GM23338 (cell line): ENCODE measurements at regions not wholly inside any gene's neighbourhood (a gene's known extent, or its start where the extent isn't known, plus 50 kb on each side); places are given as distances from the start of the nearest gene placed in this dataset.

Source experiments
- ATAC-seq: fragments of 200-7000 bp; cut with Tn5 transposase; 3 replicates; pipeline ENCODE4 v1.9.1; 2020
- DNase-seq: peaks from one replicate; pipeline ENCODE4 v3.0.0-alpha.2; 2015; ENCODE audit warnings: low spot score
- H2AFZ ChIP-seq: fragments of 200-600 bp; sonication (generic); 2 replicates; pipeline ENCODE4 v1.8.0; 2016; ENCODE audit warnings: antibody characterized with exemption, mild to moderate bottlenecking, moderate library complexity
- H3F3A ChIP-seq: fragments of 200-600 bp; sonication (generic); replicated peaks from 2 replicates; pipeline ENCODE4 v1.8.0; 2017; ENCODE audit warnings: antibody characterized with exemption, mixed run types, low read depth
- H3K27ac ChIP-seq: fragments of 200-600 bp; sonication (generic); 2 replicates; pipeline ENCODE4 v1.6.1; 2016; ENCODE audit warnings: low read depth
- H3K27me3 ChIP-seq: fragments of 200-600 bp; sonication (generic); 2 replicates; pipeline ENCODE4 v1.8.0; 2016; ENCODE audit warnings: mild to moderate bottlenecking, mixed run types, moderate library complexity; ENCODE audit not compliant: insufficient read depth
- H3K36me3 ChIP-seq: fragments of 200-600 bp; sonication (generic); 2 replicates; pipeline ENCODE4 v1.8.0; 2016; ENCODE audit warnings: mild to moderate bottlenecking; ENCODE audit not compliant: insufficient read depth
- H3K4me1 ChIP-seq: fragments of 200-600 bp; sonication (generic); 2 replicates; pipeline ENCODE4 v1.8.0; 2016; ENCODE audit warnings: mild to moderate bottlenecking, moderate library complexity; ENCODE audit not compliant: insufficient read depth
- H3K4me2 ChIP-seq: fragments of 200-600 bp; sonication (generic); 2 replicates; pipeline ENCODE4 v1.7.1; 2017; ENCODE audit warnings: mixed run types
- H3K4me3 ChIP-seq: fragments of 200-600 bp; sonication (generic); 2 replicates; pipeline ENCODE4 v1.6.1; 2016; ENCODE audit warnings: mixed run types
- H3K79me2 ChIP-seq: fragments of 200-600 bp; sonication (generic); replicated peaks from 2 replicates; pipeline ENCODE4 v1.8.0; 2017; ENCODE audit warnings: mild to moderate bottlenecking; ENCODE audit not compliant: insufficient read depth
- H3K9me2 ChIP-seq: fragments of 200-600 bp; sonication (generic); 2 replicates; pipeline ENCODE4 v1.8.0; 2017; ENCODE audit not compliant: insufficient read depth
- H4K20me1 ChIP-seq: fragments of 200-600 bp; sonication (generic); replicated peaks from 2 replicates; pipeline ENCODE4 v1.8.0; 2017; ENCODE audit warnings: mild to moderate bottlenecking; ENCODE audit not compliant: insufficient read depth
- H3K27ac Mint-ChIP-seq: 2 replicates; pipeline ENCODE4 v1.8.0; 2020; ENCODE audit warnings: inconsistent platforms, mild to moderate bottlenecking, moderate library complexity, mixed read lengths
- H3K27me3 Mint-ChIP-seq: 3 replicates; pipeline ENCODE4 v1.8.0; 2022; ENCODE audit warnings: low read depth, mild to moderate bottlenecking, moderate library complexity, mixed read lengths, inconsistent platforms; ENCODE audit not compliant: insufficient read depth, poor library complexity
- H3K36me3 Mint-ChIP-seq: 3 replicates; pipeline ENCODE4 v1.8.0; 2021; ENCODE audit warnings: low read depth, mild to moderate bottlenecking, inconsistent platforms, moderate library complexity, mixed read lengths
- H3K4me1 Mint-ChIP-seq: 3 replicates; pipeline ENCODE4 v1.8.0; 2020; ENCODE audit warnings: mild to moderate bottlenecking, inconsistent platforms, mixed read lengths
- H3K4me3 Mint-ChIP-seq: 3 replicates; pipeline ENCODE4 v1.8.0; 2021; ENCODE audit warnings: moderate library complexity, mild to moderate bottlenecking, inconsistent platforms, mixed read lengths
- H3K9me3 Mint-ChIP-seq: 3 replicates; pipeline ENCODE4 v1.8.0; 2020; ENCODE audit warnings: moderate library complexity, mild to moderate bottlenecking, inconsistent platforms, mixed read lengths
- CREB1 ChIP-seq: fragments of 250-450 bp; sonication (Bioruptor Pico); IDR thresholded peaks from 2 replicates; pipeline ENCODE4 v1.5.0; 2020; ENCODE audit warnings: low read depth, mild to moderate bottlenecking, moderate library complexity
- EZH2 ChIP-seq: fragments of 200-600 bp; sonication (generic); IDR thresholded peaks from one replicate; pipeline ENCODE4 v1.8.0; 2017; ENCODE audit warnings: antibody characterized with exemption, mild to moderate bottlenecking, low read depth; ENCODE audit not compliant: unreplicated experiment
- EZH2phosphoT487 ChIP-seq: fragments of 200-600 bp; sonication (generic); IDR thresholded peaks from one replicate; pipeline ENCODE4 v1.8.1; 2018; ENCODE audit warnings: antibody characterized with exemption; ENCODE audit not compliant: unreplicated experiment
- JUNB ChIP-seq: IDR thresholded peaks from one replicate; pipeline ENCODE4 v1.6.1; 2016; ENCODE audit warnings: antibody characterized with exemption; ENCODE audit not compliant: unreplicated experiment
- NANOG ChIP-seq: IDR thresholded peaks from 2 replicates; pipeline ENCODE4 v1.6.1; 2016; ENCODE audit warnings: antibody characterized with exemption, borderline replicate concordance
- POLR2AphosphoS5 ChIP-seq: IDR thresholded peaks from 2 replicates; pipeline ENCODE4 v1.6.1; 2016; ENCODE audit warnings: antibody characterized with exemption, low read depth
- STAT1 ChIP-seq: IDR thresholded peaks from one replicate; pipeline ENCODE4 v1.6.1; 2016; ENCODE audit warnings: antibody characterized with exemption; ENCODE audit not compliant: unreplicated experiment
- ZNF114 ChIP-seq: fragments of 250-450 bp; sonication (Bioruptor Pico); IDR thresholded peaks from 2 replicates; pipeline ENCODE4 v1.5.0; 2020; ENCODE audit warnings: mild to moderate bottlenecking, moderate library complexity
- ZNF331 ChIP-seq: fragments of 250-450 bp; sonication (Bioruptor Pico); IDR thresholded peaks from 2 replicates; pipeline ENCODE4 v1.5.0; 2020; ENCODE audit warnings: low read depth, mild to moderate bottlenecking, moderate library complexity
- TF ChIP-seq, protein P1 (sequence below): IDR thresholded peaks from 2 replicates; pipeline ENCODE4 v1.6.1; 2016; ENCODE audit warnings: antibody characterized with exemption
- TF ChIP-seq, protein P2 (sequence below), 2 experiments: fragments of 200-600 bp in 1 of 2; sonication (generic) in 1 of 2; conservative IDR thresholded peaks; 2 replicates each; pipeline versions ENCODE4 v1.5.1 to v1.6.1; 2016 to 2017; ENCODE audit warnings: antibody characterized with exemption in 2 of 2, low read depth in 2 of 2, mild to moderate bottlenecking in 2 of 2, moderate library complexity in 1 of 2
- TF ChIP-seq, protein P3 (sequence below): fragments of 250-450 bp; sonication (Bioruptor Pico); IDR thresholded peaks from 2 replicates; pipeline ENCODE4 v1.5.0; 2020; ENCODE audit warnings: mild to moderate bottlenecking, moderate library complexity
- TF ChIP-seq, protein P4 (sequence below): IDR thresholded peaks from one replicate; pipeline ENCODE4 v1.6.1; 2018; ENCODE audit warnings: antibody characterized with exemption; ENCODE audit not compliant: unreplicated experiment

DNA sequence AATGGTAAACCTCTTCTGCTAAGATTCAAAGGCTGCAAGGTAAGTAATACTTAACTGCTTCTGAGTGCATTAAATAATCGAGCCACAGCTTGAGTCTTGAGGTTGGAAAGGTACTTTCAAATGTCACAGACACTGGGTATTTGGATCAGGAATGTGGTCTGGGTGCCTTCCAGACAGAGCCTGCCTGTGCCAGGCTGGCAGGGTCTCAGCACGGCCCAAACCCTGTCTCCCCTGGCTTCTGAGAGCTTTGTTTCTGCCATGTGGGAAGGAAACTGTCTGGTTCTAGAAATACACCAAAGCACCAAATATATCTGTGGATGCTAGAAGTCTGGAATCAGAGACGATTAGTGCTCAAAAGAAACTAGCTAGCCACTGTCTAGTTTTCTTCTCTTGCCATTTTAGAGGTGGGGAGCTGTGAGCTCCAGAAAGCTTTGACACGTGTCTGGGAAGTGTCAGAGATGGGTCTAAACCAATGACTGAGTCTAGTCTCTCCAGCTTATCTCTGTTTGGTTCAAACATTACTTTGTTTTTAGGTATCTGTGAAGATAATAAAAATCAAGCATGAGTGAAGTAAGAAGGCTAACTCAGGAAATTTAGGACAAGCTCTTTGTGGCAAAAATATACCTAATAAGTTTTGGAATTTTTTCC lies 162.8 kb downstream of the CYP26A1 start:
- H3K79me2 ChIP-seq: no peaks in the 10 kb centered on the region
- H3K36me3 Mint-ChIP-seq: no peaks in the 10 kb centered on the region

More for the DNA sequence above, 162.8 kb downstream of the CYP26A1 start:
- Mint-ChIP-seq H3K27ac (no peak overlapping the region), H3K27me3 (peaks cover 4% of the 10 kb centered on the region), H3K4me1 (peaks cover 7% of the 10 kb centered on the region), H3K4me3 (no peak overlapping the region), H3K9me3 (peaks cover 8% of the 10 kb centered on the region; the same call in 1 of the 3 replicates)
- Histone ChIP-seq H2AFZ (peak overlapping the region; percentile 73), H3K36me3 (no peaks in the 10 kb centered on the region), H3K27ac (no peak overlapping the region), H3K27me3 (no peaks in the 10 kb centered on the region), H3K4me3 (no peak overlapping the region), H3F3A (0 out of 2 replicates have a peak, but pooled peaks cover 4% of the 10 kb centered on the region), H3K4me1 (no peaks in the 10 kb centered on the region), H3K9me2 (peaks cover 24% of the 10 kb centered on the region; the same call in 1 of the 2 replicates), H4K20me1 (no peaks in the 10 kb centered on the region), H3K4me2 (no peak overlapping the region)
- DNase-seq: no peak
- TF ChIP-seq ZNF331 (CRISPR knock-in tag) (no peak), POLR2AphosphoS5 (no peak), CREB1 (CRISPR knock-in tag) (no peak), EZH2 (no peak), ZNF114 (CRISPR knock-in tag) (no peak), JUNB (no peak), NANOG (no peak), STAT1 (no peak), EZH2phosphoT487 (no peak)
- TF ChIP-seq, protein P1, sequence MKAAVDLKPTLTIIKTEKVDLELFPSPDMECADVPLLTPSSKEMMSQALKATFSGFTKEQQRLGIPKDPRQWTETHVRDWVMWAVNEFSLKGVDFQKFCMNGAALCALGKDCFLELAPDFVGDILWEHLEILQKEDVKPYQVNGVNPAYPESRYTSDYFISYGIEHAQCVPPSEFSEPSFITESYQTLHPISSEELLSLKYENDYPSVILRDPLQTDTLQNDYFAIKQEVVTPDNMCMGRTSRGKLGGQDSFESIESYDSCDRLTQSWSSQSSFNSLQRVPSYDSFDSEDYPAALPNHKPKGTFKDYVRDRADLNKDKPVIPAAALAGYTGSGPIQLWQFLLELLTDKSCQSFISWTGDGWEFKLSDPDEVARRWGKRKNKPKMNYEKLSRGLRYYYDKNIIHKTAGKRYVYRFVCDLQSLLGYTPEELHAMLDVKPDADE: no peak
- TF ChIP-seq, protein P2, sequence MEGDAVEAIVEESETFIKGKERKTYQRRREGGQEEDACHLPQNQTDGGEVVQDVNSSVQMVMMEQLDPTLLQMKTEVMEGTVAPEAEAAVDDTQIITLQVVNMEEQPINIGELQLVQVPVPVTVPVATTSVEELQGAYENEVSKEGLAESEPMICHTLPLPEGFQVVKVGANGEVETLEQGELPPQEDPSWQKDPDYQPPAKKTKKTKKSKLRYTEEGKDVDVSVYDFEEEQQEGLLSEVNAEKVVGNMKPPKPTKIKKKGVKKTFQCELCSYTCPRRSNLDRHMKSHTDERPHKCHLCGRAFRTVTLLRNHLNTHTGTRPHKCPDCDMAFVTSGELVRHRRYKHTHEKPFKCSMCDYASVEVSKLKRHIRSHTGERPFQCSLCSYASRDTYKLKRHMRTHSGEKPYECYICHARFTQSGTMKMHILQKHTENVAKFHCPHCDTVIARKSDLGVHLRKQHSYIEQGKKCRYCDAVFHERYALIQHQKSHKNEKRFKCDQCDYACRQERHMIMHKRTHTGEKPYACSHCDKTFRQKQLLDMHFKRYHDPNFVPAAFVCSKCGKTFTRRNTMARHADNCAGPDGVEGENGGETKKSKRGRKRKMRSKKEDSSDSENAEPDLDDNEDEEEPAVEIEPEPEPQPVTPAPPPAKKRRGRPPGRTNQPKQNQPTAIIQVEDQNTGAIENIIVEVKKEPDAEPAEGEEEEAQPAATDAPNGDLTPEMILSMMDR (conservative IDR thresholded peaks at IDR 0.05; ENCODE audit: low read depth in 2 of 2): no peak
- TF ChIP-seq, protein P3, sequence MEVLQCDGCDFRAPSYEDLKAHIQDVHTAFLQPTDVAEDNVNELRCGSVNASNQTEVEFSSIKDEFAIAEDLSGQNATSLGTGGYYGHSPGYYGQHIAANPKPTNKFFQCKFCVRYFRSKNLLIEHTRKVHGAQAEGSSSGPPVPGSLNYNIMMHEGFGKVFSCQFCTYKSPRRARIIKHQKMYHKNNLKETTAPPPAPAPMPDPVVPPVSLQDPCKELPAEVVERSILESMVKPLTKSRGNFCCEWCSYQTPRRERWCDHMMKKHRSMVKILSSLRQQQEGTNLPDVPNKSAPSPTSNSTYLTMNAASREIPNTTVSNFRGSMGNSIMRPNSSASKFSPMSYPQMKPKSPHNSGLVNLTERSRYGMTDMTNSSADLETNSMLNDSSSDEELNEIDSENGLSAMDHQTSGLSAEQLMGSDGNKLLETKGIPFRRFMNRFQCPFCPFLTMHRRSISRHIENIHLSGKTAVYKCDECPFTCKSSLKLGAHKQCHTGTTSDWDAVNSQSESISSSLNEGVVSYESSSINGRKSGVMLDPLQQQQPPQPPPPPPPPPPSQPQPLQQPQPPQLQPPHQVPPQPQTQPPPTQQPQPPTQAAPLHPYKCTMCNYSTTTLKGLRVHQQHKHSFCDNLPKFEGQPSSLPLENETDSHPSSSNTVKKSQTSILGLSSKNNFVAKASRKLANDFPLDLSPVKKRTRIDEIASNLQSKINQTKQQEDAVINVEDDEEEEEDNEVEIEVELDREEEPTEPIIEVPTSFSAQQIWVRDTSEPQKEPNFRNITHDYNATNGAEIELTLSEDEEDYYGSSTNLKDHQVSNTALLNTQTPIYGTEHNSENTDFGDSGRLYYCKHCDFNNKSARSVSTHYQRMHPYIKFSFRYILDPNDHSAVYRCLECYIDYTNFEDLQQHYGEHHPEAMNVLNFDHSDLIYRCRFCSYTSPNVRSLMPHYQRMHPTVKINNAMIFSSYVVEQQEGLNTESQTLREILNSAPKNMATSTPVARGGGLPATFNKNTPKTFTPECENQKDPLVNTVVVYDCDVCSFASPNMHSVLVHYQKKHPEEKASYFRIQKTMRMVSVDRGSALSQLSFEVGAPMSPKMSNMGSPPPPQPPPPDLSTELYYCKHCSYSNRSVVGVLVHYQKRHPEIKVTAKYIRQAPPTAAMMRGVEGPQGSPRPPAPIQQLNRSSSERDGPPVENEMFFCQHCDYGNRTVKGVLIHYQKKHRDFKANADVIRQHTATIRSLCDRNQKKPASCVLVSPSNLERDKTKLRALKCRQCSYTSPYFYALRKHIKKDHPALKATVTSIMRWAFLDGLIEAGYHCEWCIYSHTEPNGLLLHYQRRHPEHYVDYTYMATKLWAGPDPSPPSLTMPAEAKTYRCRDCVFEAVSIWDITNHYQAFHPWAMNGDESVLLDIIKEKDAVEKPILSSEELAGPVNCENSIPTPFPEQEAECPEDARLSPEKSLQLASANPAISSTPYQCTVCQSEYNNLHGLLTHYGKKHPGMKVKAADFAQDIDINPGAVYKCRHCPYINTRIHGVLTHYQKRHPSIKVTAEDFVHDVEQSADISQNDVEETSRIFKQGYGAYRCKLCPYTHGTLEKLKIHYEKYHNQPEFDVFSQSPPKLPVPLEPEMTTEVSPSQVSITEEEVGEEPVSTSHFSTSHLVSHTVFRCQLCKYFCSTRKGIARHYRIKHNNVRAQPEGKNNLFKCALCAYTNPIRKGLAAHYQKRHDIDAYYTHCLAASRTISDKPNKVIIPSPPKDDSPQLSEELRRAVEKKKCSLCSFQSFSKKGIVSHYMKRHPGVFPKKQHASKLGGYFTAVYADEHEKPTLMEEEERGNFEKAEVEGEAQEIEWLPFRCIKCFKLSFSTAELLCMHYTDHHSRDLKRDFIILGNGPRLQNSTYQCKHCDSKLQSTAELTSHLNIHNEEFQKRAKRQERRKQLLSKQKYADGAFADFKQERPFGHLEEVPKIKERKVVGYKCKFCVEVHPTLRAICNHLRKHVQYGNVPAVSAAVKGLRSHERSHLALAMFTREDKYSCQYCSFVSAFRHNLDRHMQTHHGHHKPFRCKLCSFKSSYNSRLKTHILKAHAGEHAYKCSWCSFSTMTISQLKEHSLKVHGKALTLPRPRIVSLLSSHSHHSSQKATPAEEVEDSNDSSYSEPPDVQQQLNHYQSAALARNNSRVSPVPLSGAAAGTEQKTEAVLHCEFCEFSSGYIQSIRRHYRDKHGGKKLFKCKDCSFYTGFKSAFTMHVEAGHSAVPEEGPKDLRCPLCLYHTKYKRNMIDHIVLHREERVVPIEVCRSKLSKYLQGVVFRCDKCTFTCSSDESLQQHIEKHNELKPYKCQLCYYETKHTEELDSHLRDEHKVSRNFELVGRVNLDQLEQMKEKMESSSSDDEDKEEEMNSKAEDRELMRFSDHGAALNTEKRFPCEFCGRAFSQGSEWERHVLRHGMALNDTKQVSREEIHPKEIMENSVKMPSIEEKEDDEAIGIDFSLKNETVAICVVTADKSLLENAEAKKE (CRISPR knock-in tag): no peak
- TF ChIP-seq, protein P4, sequence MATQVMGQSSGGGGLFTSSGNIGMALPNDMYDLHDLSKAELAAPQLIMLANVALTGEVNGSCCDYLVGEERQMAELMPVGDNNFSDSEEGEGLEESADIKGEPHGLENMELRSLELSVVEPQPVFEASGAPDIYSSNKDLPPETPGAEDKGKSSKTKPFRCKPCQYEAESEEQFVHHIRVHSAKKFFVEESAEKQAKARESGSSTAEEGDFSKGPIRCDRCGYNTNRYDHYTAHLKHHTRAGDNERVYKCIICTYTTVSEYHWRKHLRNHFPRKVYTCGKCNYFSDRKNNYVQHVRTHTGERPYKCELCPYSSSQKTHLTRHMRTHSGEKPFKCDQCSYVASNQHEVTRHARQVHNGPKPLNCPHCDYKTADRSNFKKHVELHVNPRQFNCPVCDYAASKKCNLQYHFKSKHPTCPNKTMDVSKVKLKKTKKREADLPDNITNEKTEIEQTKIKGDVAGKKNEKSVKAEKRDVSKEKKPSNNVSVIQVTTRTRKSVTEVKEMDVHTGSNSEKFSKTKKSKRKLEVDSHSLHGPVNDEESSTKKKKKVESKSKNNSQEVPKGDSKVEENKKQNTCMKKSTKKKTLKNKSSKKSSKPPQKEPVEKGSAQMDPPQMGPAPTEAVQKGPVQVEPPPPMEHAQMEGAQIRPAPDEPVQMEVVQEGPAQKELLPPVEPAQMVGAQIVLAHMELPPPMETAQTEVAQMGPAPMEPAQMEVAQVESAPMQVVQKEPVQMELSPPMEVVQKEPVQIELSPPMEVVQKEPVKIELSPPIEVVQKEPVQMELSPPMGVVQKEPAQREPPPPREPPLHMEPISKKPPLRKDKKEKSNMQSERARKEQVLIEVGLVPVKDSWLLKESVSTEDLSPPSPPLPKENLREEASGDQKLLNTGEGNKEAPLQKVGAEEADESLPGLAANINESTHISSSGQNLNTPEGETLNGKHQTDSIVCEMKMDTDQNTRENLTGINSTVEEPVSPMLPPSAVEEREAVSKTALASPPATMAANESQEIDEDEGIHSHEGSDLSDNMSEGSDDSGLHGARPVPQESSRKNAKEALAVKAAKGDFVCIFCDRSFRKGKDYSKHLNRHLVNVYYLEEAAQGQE: no peak
- ATAC-seq: no peak
